Activated naive CD8-positive, alpha-beta T cell (primary cell): ENCODE measurements at regions not wholly inside any gene's neighbourhood (a gene's known extent, or its start where the extent isn't known, plus 50 kb on each side); places are given as distances from the start of the nearest gene placed in this dataset.

Source experiments
- H3K27ac Mint-ChIP-seq: one replicate; pipeline ENCODE4 v1.8.0; 2021; ENCODE audit warnings: mixed read lengths
- H3K27me3 Mint-ChIP-seq: one replicate; pipeline ENCODE4 v1.8.0; 2021; ENCODE audit warnings: mixed read lengths
- H3K36me3 Mint-ChIP-seq: one replicate; pipeline ENCODE4 v1.8.0; 2021; ENCODE audit warnings: mixed read lengths
- H3K4me1 Mint-ChIP-seq: one replicate; pipeline ENCODE4 v1.8.0; 2021; ENCODE audit warnings: low read depth, mixed read lengths
- H3K4me3 Mint-ChIP-seq: one replicate; pipeline ENCODE4 v1.8.0; 2021; ENCODE audit warnings: mild to moderate bottlenecking, mixed read lengths
- H3K9me3 Mint-ChIP-seq: one replicate; pipeline ENCODE4 v1.8.0; 2021; ENCODE audit warnings: low read depth, mixed read lengths

GRCh38 chr12:115700081-115700480 is 577.4 kb downstream of the MED13L start:
- Mint-ChIP-seq H3K9me3 (peaks cover 5% of the 10 kb centered on the region), H3K4me3 (no peak overlapping the region), H3K27ac (no peak overlapping the region), H3K27me3 (no peaks in the 10 kb centered on the region), H3K4me1 (no peaks in the 10 kb centered on the region), H3K36me3 (no peaks in the 10 kb centered on the region)

- Mint-ChIP-seq H3K4me1 (no peaks in the 10 kb centered on the region), H3K4me3 (no peak overlapping the region), H3K27ac (no peak overlapping the region), H3K36me3 (no peaks in the 10 kb centered on the region), H3K27me3 (no peaks in the 10 kb centered on the region), H3K9me3 (peaks cover 5% of the 10 kb centered on the region)
Observed at GRCh38 chr12:115698257-115698656, 579.2 kb downstream of the MED13L start.

- no peak overlapping the region for H3K4me3 Mint-ChIP-seq
- H3K27me3 Mint-ChIP-seq: no peaks in the 10 kb centered on the region
- H3K36me3 Mint-ChIP-seq: no peaks in the 10 kb centered on the region
- no peak overlapping the region for H3K27ac Mint-ChIP-seq
- H3K9me3 Mint-ChIP-seq: peaks cover 5% of the 10 kb centered on the region
- no peaks in the 10 kb centered on the region for H3K4me1 Mint-ChIP-seq
Observed at GRCh38 chr12:115697340-115697739, 580.2 kb downstream of the MED13L start.

GRCh38 chr12:115694564-115694963 is 582.9 kb downstream of the MED13L start:
- peaks cover 2% of the 10 kb centered on the region for H3K27me3 Mint-ChIP-seq
- no peak overlapping the region for H3K4me3 Mint-ChIP-seq
- no peaks in the 10 kb centered on the region for H3K4me1 Mint-ChIP-seq
- no peak overlapping the region for H3K27ac Mint-ChIP-seq
- no peaks in the 10 kb centered on the region for H3K36me3 Mint-ChIP-seq
- no peaks in the 10 kb centered on the region for H3K9me3 Mint-ChIP-seq

- Mint-ChIP-seq H3K27ac (no peak overlapping the region), H3K9me3 (no peaks in the 10 kb centered on the region), H3K4me3 (no peak overlapping the region)
Observed at GRCh38 chr12:115693970-115694369, 583.5 kb downstream of the MED13L start.

GRCh38 chr12:115691123-115691522 is 586.4 kb downstream of the MED13L start:
- H3K4me1 Mint-ChIP-seq: no peaks in the 10 kb centered on the region
- peaks cover 5% of the 10 kb centered on the region for H3K27me3 Mint-ChIP-seq
- no peaks in the 10 kb centered on the region for H3K36me3 Mint-ChIP-seq
- H3K4me3 Mint-ChIP-seq: no peak overlapping the region
- H3K9me3 Mint-ChIP-seq: no peaks in the 10 kb centered on the region
- no peak overlapping the region for H3K27ac Mint-ChIP-seq

More at GRCh38 chr12:115693970-115694369, 583.5 kb downstream of the MED13L start:
- Mint-ChIP-seq H3K4me1 (no peaks in the 10 kb centered on the region), H3K36me3 (no peaks in the 10 kb centered on the region), H3K27me3 (peaks cover 2% of the 10 kb centered on the region)

- H3K4me1 Mint-ChIP-seq: no peaks in the 10 kb centered on the region
- no peak overlapping the region for H3K27ac Mint-ChIP-seq
- peaks cover 5% of the 10 kb centered on the region for H3K27me3 Mint-ChIP-seq
- H3K36me3 Mint-ChIP-seq: no peaks in the 10 kb centered on the region
- H3K4me3 Mint-ChIP-seq: no peak overlapping the region
- no peaks in the 10 kb centered on the region for H3K9me3 Mint-ChIP-seq
Observed at GRCh38 chr12:115687094-115687493, 590.4 kb downstream of the MED13L start.

GRCh38 chr12:115683240-115683780 is 594.2 kb downstream of the MED13L start:
- Mint-ChIP-seq H3K4me1 (no peaks in the 10 kb centered on the region), H3K9me3 (no peaks in the 10 kb centered on the region), H3K4me3 (no peak overlapping the region), H3K27ac (no peak overlapping the region), H3K27me3 (peaks cover 5% of the 10 kb centered on the region), H3K36me3 (no peaks in the 10 kb centered on the region)

- peaks cover 6% of the 10 kb centered on the region for H3K27me3 Mint-ChIP-seq
- no peaks in the 10 kb centered on the region for H3K36me3 Mint-ChIP-seq
- H3K4me3 Mint-ChIP-seq: no peak overlapping the region
- H3K27ac Mint-ChIP-seq: no peak overlapping the region
- H3K9me3 Mint-ChIP-seq: no peaks in the 10 kb centered on the region
- H3K4me1 Mint-ChIP-seq: no peaks in the 10 kb centered on the region
Observed at GRCh38 chr12:115680967-115681366, 596.5 kb downstream of the MED13L start.

- H3K27ac Mint-ChIP-seq: no peak overlapping the region
- H3K36me3 Mint-ChIP-seq: no peaks in the 10 kb centered on the region
- peaks cover 2% of the 10 kb centered on the region for H3K27me3 Mint-ChIP-seq
- no peaks in the 10 kb centered on the region for H3K4me1 Mint-ChIP-seq
- H3K9me3 Mint-ChIP-seq: no peaks in the 10 kb centered on the region
- H3K4me3 Mint-ChIP-seq: no peak overlapping the region
Observed at GRCh38 chr12:115672506-115673080, 604.9 kb downstream of the MED13L start.

- H3K36me3 Mint-ChIP-seq: no peaks in the 10 kb centered on the region
- no peak overlapping the region for H3K4me3 Mint-ChIP-seq
- H3K4me1 Mint-ChIP-seq: no peaks in the 10 kb centered on the region
- no peaks in the 10 kb centered on the region for H3K9me3 Mint-ChIP-seq
- H3K27ac Mint-ChIP-seq: no peak overlapping the region
- H3K27me3 Mint-ChIP-seq: peaks cover 2% of the 10 kb centered on the region
Observed at GRCh38 chr12:115672086-115672485, 605.4 kb downstream of the MED13L start.

GRCh38 chr12:115670869-115671268 is 606.6 kb downstream of the MED13L start:
- no peaks in the 10 kb centered on the region for H3K4me1 Mint-ChIP-seq
- H3K27me3 Mint-ChIP-seq: no peaks in the 10 kb centered on the region
- no peaks in the 10 kb centered on the region for H3K9me3 Mint-ChIP-seq
- H3K4me3 Mint-ChIP-seq: no peak overlapping the region
- H3K27ac Mint-ChIP-seq: no peak overlapping the region
- H3K36me3 Mint-ChIP-seq: no peaks in the 10 kb centered on the region

GRCh38 chr12:115667116-115667515 is 610.4 kb downstream of the MED13L start:
- Mint-ChIP-seq H3K4me3 (no peak overlapping the region), H3K27ac (no peak overlapping the region), H3K36me3 (no peaks in the 10 kb centered on the region), H3K27me3 (no peaks in the 10 kb centered on the region), H3K9me3 (no peaks in the 10 kb centered on the region), H3K4me1 (no peaks in the 10 kb centered on the region)

GRCh38 chr12:115666168-115666567 is 611.3 kb downstream of the MED13L start:
- no peak overlapping the region for H3K27ac Mint-ChIP-seq
- no peak overlapping the region for H3K4me3 Mint-ChIP-seq
- H3K4me1 Mint-ChIP-seq: no peaks in the 10 kb centered on the region
- no peaks in the 10 kb centered on the region for H3K36me3 Mint-ChIP-seq
- H3K27me3 Mint-ChIP-seq: no peaks in the 10 kb centered on the region
- no peaks in the 10 kb centered on the region for H3K9me3 Mint-ChIP-seq

- Mint-ChIP-seq H3K4me1 (no peaks in the 10 kb centered on the region), H3K27me3 (peaks cover 5% of the 10 kb centered on the region), H3K27ac (no peak overlapping the region), H3K4me3 (no peak overlapping the region), H3K9me3 (no peaks in the 10 kb centered on the region), H3K36me3 (no peaks in the 10 kb centered on the region)
Observed at GRCh38 chr12:115661112-115661511, 616.4 kb downstream of the MED13L start.

GRCh38 chr12:115660211-115660805 is 617.2 kb downstream of the MED13L start:
- Mint-ChIP-seq H3K9me3 (no peaks in the 10 kb centered on the region), H3K27ac (no peak overlapping the region), H3K4me3 (no peak overlapping the region), H3K36me3 (no peaks in the 10 kb centered on the region), H3K4me1 (no peaks in the 10 kb centered on the region), H3K27me3 (peaks cover 5% of the 10 kb centered on the region)
